ENCODE measurements at regions not wholly inside any gene's neighbourhood (a gene's known extent, or its start where the extent isn't known, plus 50 kb on each side); places are given as distances from the start of the nearest gene placed in this dataset.
A peak's percentile ranks its signal among the peaks of the same experiment; 100 is the strongest.
"Not testable (repeated sequence)": the region's sequence is repeated elsewhere in the genome, so short reads cannot be mapped to it uniquely, and the experiment has no call there.

DNA sequence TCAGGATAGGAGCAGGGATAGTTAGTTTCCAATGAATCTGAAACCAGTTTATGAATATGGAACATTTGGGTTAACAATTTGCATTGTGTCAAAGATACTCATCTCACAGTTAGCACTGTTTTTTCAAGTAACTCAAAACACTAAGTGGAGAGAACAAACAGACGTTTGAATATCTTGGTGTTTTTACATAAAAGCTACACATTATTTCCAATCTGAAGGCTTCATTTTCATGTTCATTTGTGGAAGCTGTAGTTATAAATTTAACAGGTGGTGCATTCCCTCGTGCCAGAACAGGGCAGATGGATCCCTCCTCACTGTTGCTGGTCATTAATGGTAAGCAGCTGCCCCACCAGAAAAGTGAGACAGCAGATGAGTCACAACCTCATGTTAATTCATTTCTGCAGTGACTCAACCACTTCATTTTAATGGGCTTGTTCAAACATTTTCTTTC lies 286.9 kb downstream of the TMX3 start:
- peak; percentile 82 to 89 for DNase-seq

GRCh38 chr18:68426731-68427315 lies 288.1 kb downstream of the TMX3 start:
- DNase-seq = no peak

DNA sequence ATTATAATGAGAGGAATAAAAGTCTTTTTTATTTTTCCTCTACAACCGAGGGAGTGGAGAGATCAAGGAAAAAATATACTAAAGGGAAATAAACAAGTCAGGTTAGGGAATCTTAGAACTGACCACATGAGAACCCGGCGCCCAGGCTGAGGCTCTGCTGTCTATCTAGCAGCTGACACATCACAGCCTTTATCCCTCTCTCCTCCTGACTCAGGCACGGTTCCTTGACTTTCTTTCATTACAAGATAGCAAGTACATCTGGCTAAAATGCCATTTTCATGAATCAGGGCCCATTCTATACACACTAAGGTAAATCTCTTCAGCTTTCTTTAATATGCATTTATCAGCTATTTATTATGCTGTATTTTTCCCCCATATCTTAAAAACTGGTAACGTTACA lies 296.0 kb downstream of the TMX3 start:
- DNase-seq = no peak

- DNase-seq = no peak
Measured at GRCh38 chr18:68418226-68418868, 296.6 kb downstream of the TMX3 start.

DNA sequence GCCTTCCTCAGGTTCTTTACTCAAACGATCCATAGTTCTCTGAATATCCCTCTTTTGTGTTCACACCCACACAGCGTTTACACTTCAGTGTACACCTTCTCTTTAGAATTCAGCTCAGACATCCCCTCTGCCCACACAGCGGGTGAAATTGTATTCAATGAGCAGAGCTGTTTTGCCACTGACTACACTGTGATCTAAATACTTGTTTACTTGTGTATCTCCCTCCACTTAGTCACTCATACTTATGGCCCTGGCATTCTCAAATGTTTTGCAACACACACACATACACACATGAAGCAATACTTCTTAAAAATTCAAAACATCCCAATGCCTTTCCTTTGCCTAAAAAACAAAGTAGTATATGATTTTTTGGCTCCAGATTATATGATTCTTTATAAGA lies 297.1 kb downstream of the TMX3 start:
- peak; percentile 47 to 54 for DNase-seq

GRCh38 chr18:68417166-68417799 lies 297.6 kb downstream of the TMX3 start:
- peak; percentile 47 to 54 for DNase-seq

- DNase-seq = no peak
Measured at GRCh38 chr18:68414407-68414806, 300.5 kb downstream of the TMX3 start.

DNA sequence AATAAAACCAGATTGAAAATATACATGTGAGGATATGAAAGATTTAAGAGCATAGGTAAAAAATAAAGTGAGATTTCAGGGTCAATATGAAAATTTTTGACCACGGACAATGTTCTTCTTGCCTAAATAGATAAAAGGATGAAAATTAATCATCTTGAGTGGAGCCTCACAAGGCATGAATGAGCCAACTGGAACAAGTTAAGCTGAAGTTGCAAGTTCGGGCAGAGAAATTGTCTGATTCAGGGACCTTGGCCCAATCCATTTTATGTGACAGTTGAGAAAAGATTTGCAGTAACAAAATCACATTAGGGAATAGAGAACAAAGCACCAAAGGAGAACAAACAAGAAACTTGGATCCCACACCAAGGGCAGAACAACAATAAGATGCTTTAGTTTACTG lies 305.3 kb downstream of the TMX3 start:
- DNase-seq = no peak

DNA sequence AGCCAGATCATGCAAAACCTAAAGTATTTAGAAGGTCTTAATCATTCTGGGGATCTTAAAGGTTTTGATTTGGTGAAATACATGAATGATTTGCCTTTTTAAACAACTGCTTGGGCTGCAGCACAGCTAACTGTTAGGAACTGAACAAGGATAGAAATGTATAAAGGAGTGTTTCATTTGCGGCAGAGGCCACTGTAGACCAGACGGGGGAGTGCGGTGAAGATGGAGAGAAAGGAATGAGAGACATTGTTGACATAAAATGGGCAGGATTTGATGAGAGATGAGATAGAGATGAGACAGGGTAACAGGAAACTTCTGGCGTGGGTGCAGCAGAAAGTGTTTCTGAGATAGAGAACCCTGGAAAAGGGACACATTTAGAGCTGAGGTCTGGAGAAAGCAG lies 308.1 kb downstream of the TMX3 start:
- no peak for DNase-seq

GRCh38 chr18:68402784-68403183 lies 312.1 kb downstream of the TMX3 start:
- DNase-seq = no peak

GRCh38 chr18:68400889-68401288 lies 314.0 kb downstream of the TMX3 start:
- DNase-seq = no peak

DNA sequence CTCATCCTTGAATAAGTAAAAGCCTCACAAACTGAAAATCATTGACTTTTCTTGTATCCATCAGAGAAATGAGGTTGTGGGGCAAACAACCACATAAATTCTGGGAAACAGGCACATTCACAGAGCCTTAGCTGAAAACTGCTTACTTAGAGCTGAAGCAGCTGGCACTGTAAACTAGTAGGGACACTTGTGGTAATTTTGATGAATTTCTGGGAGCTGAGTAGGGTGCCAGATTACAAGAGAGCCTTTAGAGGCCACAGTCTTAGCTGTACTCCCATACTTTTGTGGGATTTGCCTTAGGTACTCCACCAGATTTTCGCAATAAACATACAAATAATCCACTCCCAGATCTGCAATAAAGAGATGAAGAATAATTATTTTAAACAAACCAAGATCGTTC lies 315.2 kb downstream of the TMX3 start:
- DNase-seq = no peak

DNA sequence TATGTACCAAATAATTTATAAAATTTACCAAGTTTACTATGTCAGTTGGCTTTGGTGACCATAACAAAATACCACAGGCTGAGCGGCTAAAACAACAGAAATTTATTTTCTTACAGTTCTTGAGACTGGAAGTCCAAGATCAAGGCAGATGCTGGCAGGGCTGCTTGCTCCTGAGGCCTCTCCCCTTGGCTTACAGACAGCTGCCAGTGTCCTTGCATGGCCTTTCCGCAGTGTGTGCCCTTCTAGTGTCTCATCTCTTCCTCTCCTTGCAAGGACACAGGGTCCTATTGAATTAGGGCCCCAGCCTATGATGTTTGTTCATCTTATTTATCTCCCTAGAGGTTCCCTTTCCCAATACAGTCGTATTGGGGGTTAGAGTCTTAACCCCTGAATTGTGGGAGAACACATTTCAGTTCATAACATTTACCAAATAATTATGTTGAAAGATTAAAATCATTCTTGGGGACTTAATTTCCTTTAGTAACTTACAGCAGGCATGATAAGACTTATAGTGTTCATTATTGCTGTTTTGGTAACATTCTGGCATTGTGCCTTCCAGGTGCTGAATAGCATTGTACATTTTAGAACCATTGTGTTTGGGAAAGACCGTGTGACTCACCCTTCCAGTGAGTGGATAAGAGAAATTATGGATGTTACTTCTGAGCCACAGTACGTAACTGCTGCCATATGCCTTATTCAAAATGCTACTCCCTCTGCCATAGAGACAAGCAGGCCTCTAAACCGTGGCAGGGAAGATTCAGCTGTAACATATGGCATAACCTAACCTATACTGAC lies 317.5 kb downstream of the TMX3 start:
- peak; percentile 21 to 34 for DNase-seq

DNA sequence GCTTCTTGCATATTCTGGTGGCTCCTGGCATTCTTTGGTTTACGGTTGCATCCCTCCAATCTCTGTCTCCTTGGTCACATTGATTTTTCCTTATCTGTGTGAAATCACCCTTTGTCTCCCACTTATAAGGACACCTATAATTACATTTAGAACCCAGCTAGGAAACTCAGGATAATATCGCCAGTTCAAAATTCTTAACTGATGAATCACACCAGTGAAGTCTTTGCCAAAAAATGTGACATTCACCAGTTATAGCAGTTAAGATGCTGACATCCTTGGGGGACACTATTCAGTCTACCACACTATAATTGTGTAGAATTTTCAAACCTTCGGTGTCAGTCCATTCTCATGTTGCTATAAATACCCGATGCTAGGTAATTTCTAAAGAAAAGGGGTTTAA lies 320.2 kb downstream of the TMX3 start:
- no peak for DNase-seq

GRCh38 chr18:68391801-68392200 lies 323.1 kb downstream of the TMX3 start:
- DNase-seq = no peak

DNA sequence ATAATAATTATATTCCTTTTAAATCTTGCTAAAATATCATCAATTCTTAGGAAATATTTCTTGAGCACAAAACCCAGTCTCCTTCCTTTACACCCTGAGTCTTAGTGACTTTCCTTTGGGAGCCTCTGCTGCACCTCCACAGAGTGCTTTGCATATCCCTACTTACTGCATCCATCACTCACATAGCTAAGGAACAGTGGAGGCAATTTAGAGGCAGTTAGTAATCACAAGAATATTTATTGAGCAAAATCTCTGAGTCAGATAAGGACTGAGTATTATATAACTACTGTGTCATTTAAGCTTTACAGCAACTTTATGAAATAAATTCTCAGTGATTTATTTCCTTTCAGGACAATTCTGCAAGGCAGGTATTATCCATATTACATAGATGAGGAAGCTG lies 327.7 kb downstream of the TMX3 start:
- no peak for DNase-seq

- DNase-seq = not testable (repeated sequence)
Measured at GRCh38 chr18:68383979-68384378, 330.9 kb downstream of the TMX3 start.

DNA sequence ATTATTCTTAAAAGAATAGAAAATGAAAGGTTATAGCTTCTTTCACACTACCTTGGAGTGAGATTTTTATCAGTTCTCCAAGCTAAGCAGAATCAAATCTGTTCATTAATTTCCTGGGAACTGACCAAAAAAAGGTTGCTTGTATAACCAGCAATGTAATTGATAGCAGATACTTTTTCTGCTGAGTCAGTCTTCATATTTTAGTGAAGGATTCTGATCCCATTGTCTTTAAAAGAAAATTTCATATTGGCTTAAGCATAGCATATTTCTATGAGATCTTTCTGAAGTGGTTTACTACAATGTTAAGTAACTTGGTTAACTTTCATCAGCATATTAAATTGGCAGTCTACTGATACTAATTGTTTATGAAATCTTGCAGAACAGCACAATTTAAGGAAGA lies 338.0 kb downstream of the TMX3 start:
- DNase-seq = no peak

DNA sequence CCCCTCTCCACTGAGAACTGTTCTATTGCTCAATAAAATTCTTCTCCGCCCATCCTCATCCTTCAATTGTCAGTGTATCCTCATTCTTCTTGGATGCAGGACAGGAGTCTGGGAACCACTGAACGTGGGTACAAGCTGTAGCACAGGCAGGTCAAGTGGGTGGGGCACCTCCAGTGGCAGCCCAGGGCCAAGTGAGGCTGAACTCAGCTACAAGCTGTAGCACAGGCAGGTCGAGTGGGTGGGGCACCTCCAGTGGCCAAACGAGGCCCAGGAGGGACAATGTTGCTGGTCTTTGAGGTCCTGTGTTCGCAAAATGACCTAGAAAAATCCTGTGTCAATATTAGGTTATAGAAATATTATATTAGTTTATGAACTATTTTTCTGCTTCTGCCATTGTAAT lies 352.0 kb downstream of the TMX3 start:
- DNase-seq = no peak

- no peak for DNase-seq
Measured at GRCh38 chr18:68355637-68356036, 359.3 kb downstream of the TMX3 start.

DNA sequence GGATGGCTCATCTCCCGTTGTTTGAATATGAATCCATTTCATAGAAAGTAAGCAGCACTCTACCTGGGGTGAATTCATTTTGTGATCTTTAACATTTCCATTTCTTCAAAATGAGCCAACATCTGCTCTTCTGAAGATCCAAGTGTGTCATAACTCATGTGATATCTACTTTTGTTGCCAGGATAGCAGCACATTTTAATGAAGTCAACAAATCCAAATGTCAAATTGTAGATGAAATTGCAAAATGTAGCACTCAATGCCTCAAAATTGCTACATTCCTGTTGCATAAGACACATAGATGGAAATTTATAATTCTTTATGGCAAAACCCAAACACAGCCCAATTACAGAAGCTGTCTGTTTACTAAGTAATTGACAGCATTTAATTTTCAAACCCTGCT lies 360.7 kb downstream of the TMX3 start:
- no peak for DNase-seq

DNA sequence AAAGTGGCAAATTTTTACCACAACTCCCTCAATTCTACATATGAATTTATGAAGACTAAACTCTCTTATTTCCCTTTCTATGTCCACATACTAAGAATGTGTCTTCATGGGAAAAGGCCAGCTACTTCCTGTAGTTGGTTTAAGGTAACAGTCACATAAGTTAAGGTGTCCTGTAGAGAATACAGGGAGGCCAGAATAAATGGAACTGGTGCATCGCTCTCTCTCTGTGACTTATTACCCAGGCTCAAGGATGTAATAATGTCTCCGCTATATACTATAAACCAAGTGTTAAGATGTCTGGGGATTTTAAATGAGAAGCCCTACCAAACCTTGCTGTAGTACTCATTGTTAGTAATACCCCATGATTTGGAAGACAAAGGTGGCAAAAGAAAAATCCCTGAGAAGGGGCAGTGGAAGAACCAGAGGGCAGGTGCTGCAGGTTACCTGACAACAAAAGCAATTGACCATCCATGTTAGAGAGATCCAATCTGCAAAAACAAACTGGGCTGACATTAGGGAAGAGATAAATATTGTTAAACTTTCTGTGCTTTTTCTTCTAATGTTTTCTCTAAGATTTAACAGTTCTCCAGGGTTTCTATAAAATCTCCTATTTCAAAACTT lies 372.8 kb downstream of the TMX3 start:
- DNase-seq = no peak

GRCh38 chr18:68340606-68341005 lies 374.3 kb downstream of the TMX3 start:
- DNase-seq = no peak

All from SHP77 (cell line).